ENCODE measurements at regions not wholly inside any gene's neighbourhood (a gene's known extent, or its start where the extent isn't known, plus 50 kb on each side); places are given as distances from the start of the nearest gene placed in this dataset.

DNA sequence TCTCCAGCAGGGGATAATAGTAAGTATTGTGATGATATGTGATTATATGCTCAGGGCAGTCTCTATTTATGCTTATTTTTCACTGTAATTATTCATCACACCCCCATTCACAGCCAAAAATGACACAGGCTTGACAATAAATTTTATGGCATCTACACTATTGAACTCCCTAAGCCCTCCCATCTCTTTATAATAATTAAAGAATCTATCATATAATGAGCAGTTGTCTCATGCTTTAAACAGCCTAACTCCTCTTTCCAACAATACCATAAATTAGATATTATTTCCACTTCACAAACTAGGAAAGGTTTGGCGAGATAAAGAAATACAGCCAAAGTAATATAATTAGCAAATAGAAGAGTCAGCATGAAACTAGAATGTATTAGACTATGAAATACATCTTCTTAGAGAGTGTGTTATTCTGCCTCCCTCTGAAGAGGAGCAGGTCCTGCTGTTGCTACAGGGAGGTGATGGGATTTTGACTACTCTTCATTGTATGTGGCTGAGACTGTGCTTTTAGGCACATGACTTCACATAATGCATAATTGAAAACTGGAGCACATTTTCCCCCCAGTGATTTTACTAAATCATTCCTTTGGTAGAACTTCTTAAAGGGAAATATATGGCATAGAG is 488.8 kb downstream of the HTR1A start:
- no peak for TF ChIP-seq JUN (CRISPR knock-in tag; IDR thresholded peaks at IDR 0.05)
- TF ChIP-seq, protein P1, sequence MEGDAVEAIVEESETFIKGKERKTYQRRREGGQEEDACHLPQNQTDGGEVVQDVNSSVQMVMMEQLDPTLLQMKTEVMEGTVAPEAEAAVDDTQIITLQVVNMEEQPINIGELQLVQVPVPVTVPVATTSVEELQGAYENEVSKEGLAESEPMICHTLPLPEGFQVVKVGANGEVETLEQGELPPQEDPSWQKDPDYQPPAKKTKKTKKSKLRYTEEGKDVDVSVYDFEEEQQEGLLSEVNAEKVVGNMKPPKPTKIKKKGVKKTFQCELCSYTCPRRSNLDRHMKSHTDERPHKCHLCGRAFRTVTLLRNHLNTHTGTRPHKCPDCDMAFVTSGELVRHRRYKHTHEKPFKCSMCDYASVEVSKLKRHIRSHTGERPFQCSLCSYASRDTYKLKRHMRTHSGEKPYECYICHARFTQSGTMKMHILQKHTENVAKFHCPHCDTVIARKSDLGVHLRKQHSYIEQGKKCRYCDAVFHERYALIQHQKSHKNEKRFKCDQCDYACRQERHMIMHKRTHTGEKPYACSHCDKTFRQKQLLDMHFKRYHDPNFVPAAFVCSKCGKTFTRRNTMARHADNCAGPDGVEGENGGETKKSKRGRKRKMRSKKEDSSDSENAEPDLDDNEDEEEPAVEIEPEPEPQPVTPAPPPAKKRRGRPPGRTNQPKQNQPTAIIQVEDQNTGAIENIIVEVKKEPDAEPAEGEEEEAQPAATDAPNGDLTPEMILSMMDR (IDR thresholded peaks at IDR 0.05): no peak
